ENCODE measurements at regions not wholly inside any gene's neighbourhood (a gene's known extent, or its start where the extent isn't known, plus 50 kb on each side); places are given as distances from the start of the nearest gene placed in this dataset.

GRCh38 chr9:102435427-102435826 is 559.7 kb upstream of the CYLC2 start:
- 80% methylated on average over 3 of the region's 3 CpGs for WGBS
- DNase-seq (ENCODE audit: low spot score), result no peak
- no peaks in the 10 kb centered on the region for H3K9me3 ChIP-seq (ENCODE audit: control insufficient read depth in 4 of 4, low read length in 3 of 4)
- H3K36me3 ChIP-seq (ENCODE audit: control insufficient read depth in 4 of 4, insufficient read depth in 3 of 4, low read depth in 1 of 4, low read length in 3 of 4), result no peaks in the 10 kb centered on the region
- H3K27ac ChIP-seq (ENCODE audit: low read depth in 1 of 2, low read length in 2 of 2), result no peak overlapping the region
- H3K4me1 ChIP-seq (ENCODE audit: control insufficient read depth in 4 of 4, insufficient read depth in 4 of 4, low read length in 3 of 4), result no peaks in the 10 kb centered on the region
- peaks cover 0 to 8% (median 0%) of the 10 kb centered on the region in 4 donors for H3K27me3 ChIP-seq (ENCODE audit: control insufficient read depth in 4 of 4, insufficient read depth in 4 of 4, low read length in 3 of 4)
- TF ChIP-seq HNF4G (IDR thresholded peaks at IDR 0.05), result no peak
- no peak for TF ChIP-seq JUND (IDR thresholded peaks at IDR 0.05)
- TF ChIP-seq NR2F2 (IDR thresholded peaks at IDR 0.05), result no peak
- no peak for TF ChIP-seq FOXA1 (IDR thresholded peaks at IDR 0.05)
- TF ChIP-seq, protein P1, sequence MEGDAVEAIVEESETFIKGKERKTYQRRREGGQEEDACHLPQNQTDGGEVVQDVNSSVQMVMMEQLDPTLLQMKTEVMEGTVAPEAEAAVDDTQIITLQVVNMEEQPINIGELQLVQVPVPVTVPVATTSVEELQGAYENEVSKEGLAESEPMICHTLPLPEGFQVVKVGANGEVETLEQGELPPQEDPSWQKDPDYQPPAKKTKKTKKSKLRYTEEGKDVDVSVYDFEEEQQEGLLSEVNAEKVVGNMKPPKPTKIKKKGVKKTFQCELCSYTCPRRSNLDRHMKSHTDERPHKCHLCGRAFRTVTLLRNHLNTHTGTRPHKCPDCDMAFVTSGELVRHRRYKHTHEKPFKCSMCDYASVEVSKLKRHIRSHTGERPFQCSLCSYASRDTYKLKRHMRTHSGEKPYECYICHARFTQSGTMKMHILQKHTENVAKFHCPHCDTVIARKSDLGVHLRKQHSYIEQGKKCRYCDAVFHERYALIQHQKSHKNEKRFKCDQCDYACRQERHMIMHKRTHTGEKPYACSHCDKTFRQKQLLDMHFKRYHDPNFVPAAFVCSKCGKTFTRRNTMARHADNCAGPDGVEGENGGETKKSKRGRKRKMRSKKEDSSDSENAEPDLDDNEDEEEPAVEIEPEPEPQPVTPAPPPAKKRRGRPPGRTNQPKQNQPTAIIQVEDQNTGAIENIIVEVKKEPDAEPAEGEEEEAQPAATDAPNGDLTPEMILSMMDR (IDR thresholded peaks at IDR 0.05; ENCODE audit: low read depth, low read length, missing input control), result no peak
- TF ChIP-seq, protein P2, sequence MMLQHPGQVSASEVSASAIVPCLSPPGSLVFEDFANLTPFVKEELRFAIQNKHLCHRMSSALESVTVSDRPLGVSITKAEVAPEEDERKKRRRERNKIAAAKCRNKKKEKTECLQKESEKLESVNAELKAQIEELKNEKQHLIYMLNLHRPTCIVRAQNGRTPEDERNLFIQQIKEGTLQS (IDR thresholded peaks at IDR 0.05), result no peak
- TF ChIP-seq TAF1 (conservative IDR thresholded peaks at IDR 0.05), result no peak
- TF ChIP-seq RXRA (IDR thresholded peaks at IDR 0.05), result no peak
- no peak for TF ChIP-seq REST (IDR thresholded peaks at IDR 0.05)
- TF ChIP-seq SP1 (IDR thresholded peaks at IDR 0.05), result no peak
- TF ChIP-seq EGR1 (IDR thresholded peaks at IDR 0.05; ENCODE audit: low read depth in 2 of 2), result no peak
- TF ChIP-seq, protein P3, sequence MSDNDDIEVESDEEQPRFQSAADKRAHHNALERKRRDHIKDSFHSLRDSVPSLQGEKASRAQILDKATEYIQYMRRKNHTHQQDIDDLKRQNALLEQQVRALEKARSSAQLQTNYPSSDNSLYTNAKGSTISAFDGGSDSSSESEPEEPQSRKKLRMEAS (IDR thresholded peaks at IDR 0.05), result no peak
- no peak for TF ChIP-seq GABPA (IDR thresholded peaks at IDR 0.05 in 1 of 2, conservative IDR thresholded peaks at IDR 0.05 in 1 of 2)
- TF ChIP-seq, protein P4, sequence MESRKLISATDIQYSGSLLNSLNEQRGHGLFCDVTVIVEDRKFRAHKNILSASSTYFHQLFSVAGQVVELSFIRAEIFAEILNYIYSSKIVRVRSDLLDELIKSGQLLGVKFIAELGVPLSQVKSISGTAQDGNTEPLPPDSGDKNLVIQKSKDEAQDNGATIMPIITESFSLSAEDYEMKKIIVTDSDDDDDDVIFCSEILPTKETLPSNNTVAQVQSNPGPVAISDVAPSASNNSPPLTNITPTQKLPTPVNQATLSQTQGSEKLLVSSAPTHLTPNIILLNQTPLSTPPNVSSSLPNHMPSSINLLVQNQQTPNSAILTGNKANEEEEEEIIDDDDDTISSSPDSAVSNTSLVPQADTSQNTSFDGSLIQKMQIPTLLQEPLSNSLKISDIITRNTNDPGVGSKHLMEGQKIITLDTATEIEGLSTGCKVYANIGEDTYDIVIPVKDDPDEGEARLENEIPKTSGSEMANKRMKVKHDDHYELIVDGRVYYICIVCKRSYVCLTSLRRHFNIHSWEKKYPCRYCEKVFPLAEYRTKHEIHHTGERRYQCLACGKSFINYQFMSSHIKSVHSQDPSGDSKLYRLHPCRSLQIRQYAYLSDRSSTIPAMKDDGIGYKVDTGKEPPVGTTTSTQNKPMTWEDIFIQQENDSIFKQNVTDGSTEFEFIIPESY (IDR thresholded peaks at IDR 0.05), result no peak
- TF ChIP-seq FOXA2 (IDR thresholded peaks at IDR 0.05), result no peak
- TF ChIP-seq RAD21 (IDR thresholded peaks at IDR 0.05), result no peak
- no peak for TF ChIP-seq YY1 (IDR thresholded peaks at IDR 0.05)
- TF ChIP-seq HNF4A (conservative IDR thresholded peaks at IDR 0.05), result no peak
- H3K4me3 ChIP-seq (ENCODE audit: low read depth in 1 of 3, low read length in 3 of 3), result no peak overlapping the region
- no peak overlapping the region for H3K9ac ChIP-seq (ENCODE audit: low read depth in 1 of 2, low read length in 2 of 2)

Measured in liver (tissue), 8 donors.